Central memory CD8-positive, alpha-beta T cell (primary cell): ENCODE measurements at regions not wholly inside any gene's neighbourhood (a gene's known extent, or its start where the extent isn't known, plus 50 kb on each side); places are given as distances from the start of the nearest gene placed in this dataset.

Source experiments
- ATAC-seq: fragments of 150-1000 bp; cut with Tn5 transposase; replicated peaks from 2 replicates; pipeline ENCODE4 v1.10.0; 2022; ENCODE audit warnings: mild to moderate bottlenecking, moderate FRiP score, moderate number of reproducible peaks; ENCODE audit not compliant: poor library complexity, severe bottlenecking; ENCODE audit errors: extremely low read depth
- DNase-seq, 2 donors: peaks; one replicate each; pipeline ENCODE4 v3.0.0; 2021; ENCODE audit warnings: low spot score in 2 of 2
- H3K27ac Mint-ChIP-seq: one replicate; pipeline ENCODE4 v1.8.0; 2022; ENCODE audit warnings: low read depth, mild to moderate bottlenecking, moderate library complexity, mixed read lengths
- H3K27me3 Mint-ChIP-seq: one replicate; pipeline ENCODE4 v1.8.0; 2022; ENCODE audit warnings: mixed read lengths
- H3K36me3 Mint-ChIP-seq: one replicate; pipeline ENCODE4 v1.8.0; 2022; ENCODE audit warnings: mild to moderate bottlenecking, moderate library complexity, mixed read lengths; ENCODE audit not compliant: insufficient read depth
- H3K4me1 Mint-ChIP-seq: one replicate; pipeline ENCODE4 v1.8.0; 2022; ENCODE audit warnings: mixed read lengths
- H3K4me3 Mint-ChIP-seq: one replicate; pipeline ENCODE4 v1.8.0; 2022; ENCODE audit warnings: mild to moderate bottlenecking, moderate library complexity, mixed read lengths
- H3K9me3 Mint-ChIP-seq: one replicate; pipeline ENCODE4 v1.8.0; 2022; ENCODE audit warnings: mixed read lengths

DNA sequence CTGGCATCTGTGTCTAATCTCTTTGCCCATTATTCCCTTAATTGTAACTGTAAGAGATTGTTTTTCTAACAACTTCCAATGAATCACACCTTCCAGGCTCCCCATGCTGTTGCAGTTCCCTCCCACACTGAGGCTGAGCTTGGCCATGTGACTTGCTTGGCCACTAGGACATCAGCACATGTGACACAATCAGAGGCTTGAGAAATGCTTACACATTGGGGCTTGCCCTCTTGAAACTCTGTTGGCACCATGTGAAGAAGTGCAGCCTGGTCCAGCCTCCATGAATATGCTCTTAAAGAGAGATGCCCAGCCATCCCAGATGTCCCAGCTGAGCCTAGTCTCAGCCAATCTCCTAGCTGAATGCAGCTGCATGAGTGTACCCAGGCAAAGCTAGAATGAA is 326.8 kb upstream of the SOX2 start:
- no peaks in the 10 kb centered on the region for H3K36me3 Mint-ChIP-seq
- no peak for DNase-seq
- no peak overlapping the region for H3K4me3 Mint-ChIP-seq
- peaks cover 29% of the 10 kb centered on the region for H3K9me3 Mint-ChIP-seq
- H3K4me1 Mint-ChIP-seq, result no peaks in the 10 kb centered on the region
- no peak for ATAC-seq
- H3K27me3 Mint-ChIP-seq, result no peaks in the 10 kb centered on the region
- H3K27ac Mint-ChIP-seq, result no peak overlapping the region

DNA sequence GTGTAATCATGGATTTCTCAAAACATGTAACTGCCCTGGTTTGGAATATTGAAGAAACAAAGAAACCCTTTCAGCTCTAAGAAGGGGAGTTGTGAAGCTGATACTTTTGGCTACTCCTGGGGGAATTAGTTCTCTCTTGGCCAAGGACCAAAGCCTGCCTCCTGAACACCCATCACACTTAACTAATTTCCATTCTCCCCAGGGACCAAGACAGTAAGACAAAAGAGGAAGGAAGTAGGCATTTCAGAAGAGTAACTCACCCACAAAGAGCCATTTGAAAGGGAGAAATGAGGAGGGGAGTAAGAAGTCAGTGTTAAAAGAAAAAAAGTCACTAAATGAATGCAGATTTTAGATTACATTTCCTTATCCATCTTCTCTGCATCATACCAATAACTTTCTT is 328.0 kb upstream of the SOX2 start:
- Mint-ChIP-seq H3K4me3 (no peak overlapping the region), H3K27ac (no peak overlapping the region), H3K27me3 (no peaks in the 10 kb centered on the region), H3K36me3 (no peaks in the 10 kb centered on the region), H3K9me3 (peaks cover 29% of the 10 kb centered on the region), H3K4me1 (no peaks in the 10 kb centered on the region)
- ATAC-seq (no peak), DNase-seq (no peak)

DNA sequence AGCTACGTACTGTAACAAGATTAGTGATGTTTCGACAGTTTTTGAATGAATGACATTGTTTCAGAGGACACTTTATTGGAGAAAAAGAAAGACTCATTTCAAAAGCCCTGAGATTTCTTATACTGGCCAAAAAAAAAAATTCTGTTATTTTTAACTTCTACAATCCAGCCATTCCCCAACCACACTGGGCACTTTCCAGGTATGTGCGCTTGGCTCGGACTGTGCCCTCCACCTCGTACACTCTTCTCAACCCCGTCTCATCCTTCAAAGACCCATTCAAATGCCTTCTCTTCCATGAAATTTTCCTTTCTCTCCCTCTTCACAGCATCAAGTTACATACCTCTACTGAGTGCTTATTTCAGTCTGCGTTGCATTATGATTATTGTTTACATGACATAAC is 328.5 kb upstream of the SOX2 start:
- ATAC-seq (no peak), DNase-seq (no peak)
- Mint-ChIP-seq H3K9me3 (peaks cover 29% of the 10 kb centered on the region), H3K27ac (no peak overlapping the region), H3K36me3 (no peaks in the 10 kb centered on the region), H3K4me1 (no peaks in the 10 kb centered on the region), H3K4me3 (no peak overlapping the region), H3K27me3 (no peaks in the 10 kb centered on the region)

DNA sequence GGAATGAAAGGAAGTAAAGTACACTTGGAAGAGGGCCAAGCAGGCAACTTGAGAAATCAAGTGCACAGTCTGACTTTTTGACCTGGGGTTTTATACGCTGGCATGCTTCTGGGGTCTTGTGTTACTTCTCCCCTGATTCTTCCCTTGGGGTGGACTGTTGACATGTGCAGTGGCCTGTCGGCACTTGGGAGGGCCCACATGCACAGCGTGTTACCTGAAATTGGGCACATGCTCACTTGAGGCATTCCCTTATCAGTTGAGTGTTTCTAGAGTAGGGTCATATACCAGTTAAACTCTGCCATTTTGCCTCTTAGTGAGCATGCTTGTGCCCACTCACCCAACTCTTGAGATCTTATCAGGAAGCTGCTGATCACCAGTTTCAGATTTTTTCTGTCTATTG is 329.1 kb upstream of the SOX2 start:
- peaks cover 29% of the 10 kb centered on the region for H3K9me3 Mint-ChIP-seq
- no peak overlapping the region for H3K4me3 Mint-ChIP-seq
- no peaks in the 10 kb centered on the region for H3K36me3 Mint-ChIP-seq
- no peaks in the 10 kb centered on the region for H3K27me3 Mint-ChIP-seq
- H3K4me1 Mint-ChIP-seq, result no peaks in the 10 kb centered on the region
- no peak for ATAC-seq
- no peak overlapping the region for H3K27ac Mint-ChIP-seq
- DNase-seq, result no peak

DNA sequence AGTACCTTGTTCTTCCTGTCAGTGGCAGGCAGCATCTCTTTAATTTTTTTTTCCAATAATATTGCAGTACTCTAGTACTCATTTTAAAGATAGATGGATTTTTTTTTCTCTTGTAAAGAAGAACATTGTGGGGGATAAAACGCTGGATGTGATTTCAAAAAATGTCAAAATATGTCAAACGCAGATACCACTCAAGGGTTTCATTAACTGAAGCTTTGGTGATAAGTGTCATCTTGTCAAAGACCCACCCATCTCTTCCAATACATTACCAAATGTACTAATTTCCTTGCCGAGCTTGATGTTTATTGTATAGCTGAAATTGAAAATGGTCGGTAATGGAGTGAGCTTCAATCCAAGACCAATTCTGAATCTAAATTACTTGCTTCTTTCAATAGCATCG is 332.4 kb upstream of the SOX2 start:
- Mint-ChIP-seq H3K4me3 (no peak overlapping the region), H3K27me3 (no peaks in the 10 kb centered on the region), H3K27ac (no peak overlapping the region), H3K9me3 (peaks cover 26% of the 10 kb centered on the region), H3K36me3 (no peaks in the 10 kb centered on the region), H3K4me1 (no peaks in the 10 kb centered on the region)
- no peak for DNase-seq
- no peak for ATAC-seq

DNA sequence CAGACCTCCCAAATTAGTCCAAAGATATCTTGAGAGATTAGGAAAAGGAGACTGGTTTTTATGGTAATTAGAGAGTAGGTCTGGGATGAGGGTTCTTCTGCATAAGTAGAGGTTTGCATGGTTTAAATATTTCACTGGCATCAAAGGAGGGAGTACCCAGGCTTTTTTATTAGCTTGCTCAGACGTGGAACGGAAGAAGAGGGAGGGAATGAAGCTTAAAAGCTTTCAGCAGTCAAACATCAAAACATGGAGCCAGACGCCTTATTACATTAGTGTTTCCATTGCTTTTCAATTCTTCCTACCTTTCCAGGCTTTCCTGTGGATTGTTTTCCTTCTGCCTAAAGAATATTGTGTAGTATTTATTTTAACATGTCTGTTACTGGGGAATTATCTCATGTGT is 342.1 kb upstream of the SOX2 start:
- Mint-ChIP-seq H3K4me3 (no peak overlapping the region), H3K36me3 (no peaks in the 10 kb centered on the region), H3K4me1 (no peaks in the 10 kb centered on the region), H3K27ac (no peak overlapping the region), H3K9me3 (peaks cover 8% of the 10 kb centered on the region), H3K27me3 (no peaks in the 10 kb centered on the region)
- ATAC-seq, result no peak
- DNase-seq, result no peak

DNA sequence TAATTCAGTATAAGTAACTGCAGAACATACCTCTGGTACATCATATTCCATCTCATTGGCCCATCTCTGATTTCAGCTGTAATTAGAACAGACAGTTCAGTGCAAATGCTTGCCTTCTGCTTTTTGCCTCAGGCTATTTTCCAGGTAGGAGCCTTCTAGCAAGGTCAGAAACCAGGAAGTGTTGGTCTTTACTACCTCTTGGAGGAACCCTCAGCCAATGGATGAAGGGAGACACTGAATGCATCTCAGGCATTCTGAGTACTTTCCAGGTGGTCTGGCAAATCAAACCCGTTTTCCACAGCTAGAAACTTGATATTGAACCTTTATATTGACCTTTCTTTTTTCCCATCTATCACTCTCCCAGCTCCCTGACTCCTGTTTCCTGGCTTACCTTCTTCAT is 348.5 kb upstream of the SOX2 start:
- Mint-ChIP-seq H3K4me3 (no peak overlapping the region), H3K4me1 (no peaks in the 10 kb centered on the region), H3K27me3 (no peaks in the 10 kb centered on the region), H3K9me3 (peaks cover 29% of the 10 kb centered on the region), H3K36me3 (no peaks in the 10 kb centered on the region), H3K27ac (no peak overlapping the region)
- ATAC-seq (no peak), DNase-seq (no peak)

DNA sequence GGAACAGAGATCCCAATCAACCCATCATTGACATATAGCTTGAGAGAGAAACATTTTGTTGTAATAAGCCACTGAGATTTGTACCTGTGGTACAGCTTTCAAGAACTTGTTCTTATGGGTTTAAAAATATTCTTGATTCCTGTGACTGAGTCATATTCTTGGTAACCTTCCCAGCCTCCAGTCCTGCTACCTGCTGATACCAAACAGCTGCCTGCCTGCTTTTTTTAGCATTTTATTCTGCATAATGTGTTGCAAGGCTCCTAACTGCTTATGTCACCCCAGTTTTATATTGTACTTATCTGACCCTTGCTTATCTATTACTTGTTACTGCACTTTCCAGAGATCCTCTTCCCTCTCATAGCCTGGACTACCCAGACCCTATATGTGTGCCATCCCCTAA is 349.3 kb upstream of the SOX2 start:
- no peak for ATAC-seq
- no peaks in the 10 kb centered on the region for H3K4me1 Mint-ChIP-seq
- no peak overlapping the region for H3K27ac Mint-ChIP-seq
- peaks cover 32% of the 10 kb centered on the region for H3K9me3 Mint-ChIP-seq
- no peaks in the 10 kb centered on the region for H3K27me3 Mint-ChIP-seq
- H3K36me3 Mint-ChIP-seq, result no peaks in the 10 kb centered on the region
- DNase-seq, result no peak
- H3K4me3 Mint-ChIP-seq, result no peak overlapping the region

DNA sequence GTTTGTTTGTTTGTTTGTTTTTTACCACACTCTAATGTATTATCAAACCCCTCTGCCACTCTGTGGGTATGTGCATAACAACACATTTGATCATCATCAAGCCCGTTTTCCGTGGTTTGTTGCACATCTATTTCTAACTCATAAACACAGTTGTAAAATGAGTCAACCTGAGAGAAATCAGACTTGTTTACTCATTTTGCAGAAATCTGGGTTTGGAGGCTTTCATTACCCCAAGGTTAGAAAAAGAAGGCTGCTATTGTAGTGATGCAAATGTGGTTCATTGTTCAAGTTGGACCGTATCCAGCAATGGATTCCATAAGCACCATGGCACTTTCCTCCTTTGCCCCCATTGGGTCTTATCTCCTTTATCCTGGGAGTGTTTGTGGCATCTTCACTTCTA is 353.2 kb upstream of the SOX2 start:
- Mint-ChIP-seq H3K36me3 (no peaks in the 10 kb centered on the region), H3K4me3 (no peak overlapping the region), H3K27ac (no peak overlapping the region), H3K9me3 (peaks cover 43% of the 10 kb centered on the region), H3K27me3 (no peaks in the 10 kb centered on the region), H3K4me1 (no peaks in the 10 kb centered on the region)
- no peak for DNase-seq
- ATAC-seq, result no peak

DNA sequence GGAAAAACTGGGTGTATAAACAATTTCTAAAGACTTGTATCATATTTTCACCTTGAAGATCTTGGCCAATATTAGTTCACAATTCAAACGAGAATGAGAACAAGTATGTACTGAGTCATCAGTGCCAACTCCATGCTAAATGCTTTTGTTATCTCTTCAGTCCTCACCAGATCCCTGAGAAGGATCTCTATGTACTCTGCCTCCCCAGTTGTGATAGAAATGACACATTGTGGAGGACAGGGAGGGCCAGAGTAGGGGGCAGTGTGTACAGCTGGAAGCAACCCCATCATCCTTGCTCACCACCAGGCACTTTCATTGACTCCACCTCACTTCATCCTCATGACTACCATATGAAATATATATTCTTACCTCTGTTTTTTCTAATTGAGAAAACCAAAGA is 353.7 kb upstream of the SOX2 start:
- peaks cover 39% of the 10 kb centered on the region for H3K9me3 Mint-ChIP-seq
- ATAC-seq (no peak), DNase-seq (no peak)
- no peaks in the 10 kb centered on the region for H3K36me3 Mint-ChIP-seq
- no peak overlapping the region for H3K4me3 Mint-ChIP-seq
- H3K4me1 Mint-ChIP-seq, result no peaks in the 10 kb centered on the region
- no peak overlapping the region for H3K27ac Mint-ChIP-seq
- no peaks in the 10 kb centered on the region for H3K27me3 Mint-ChIP-seq

DNA sequence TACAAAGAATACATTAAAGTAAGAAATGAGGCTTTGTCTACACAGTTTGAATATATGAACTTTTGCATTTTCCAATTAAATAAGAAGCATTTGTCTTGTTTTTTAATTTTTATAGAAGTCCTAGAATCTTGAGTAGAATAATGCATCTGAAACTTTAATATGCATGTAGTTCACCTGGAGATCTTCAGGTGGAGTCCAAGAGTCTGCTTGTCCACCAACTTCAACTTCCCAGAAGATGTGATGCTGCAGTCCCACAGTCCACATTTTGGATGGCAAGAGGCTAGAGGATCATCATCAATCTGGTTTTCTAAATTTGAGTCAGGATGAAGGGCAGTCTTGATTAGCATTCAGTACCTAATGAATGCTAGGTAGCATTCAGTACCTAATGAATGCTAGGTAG is 357.6 kb upstream of the SOX2 start:
- H3K27ac Mint-ChIP-seq, result no peak overlapping the region
- ATAC-seq, result no peak

DNA sequence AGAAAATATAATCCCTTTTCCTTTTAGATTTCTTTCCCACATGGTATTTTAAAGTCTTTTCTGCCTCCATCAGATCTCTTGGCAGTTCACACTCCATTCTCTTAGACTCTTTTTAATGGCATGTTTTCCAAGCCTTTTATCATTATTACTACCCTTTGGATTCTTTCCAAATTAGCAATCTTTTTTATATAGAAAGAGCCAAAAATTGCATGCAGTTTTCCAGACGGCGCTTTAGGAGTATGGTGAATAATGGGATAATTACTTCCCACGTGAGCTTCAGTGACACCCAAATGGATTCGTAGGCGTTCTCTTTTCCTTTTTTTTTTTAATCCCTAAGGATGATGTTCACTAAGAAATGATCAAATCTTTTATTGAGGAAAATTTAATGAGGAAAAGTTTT is 354.8 kb upstream of the DNAJC19 start:
- Mint-ChIP-seq H3K27me3 (no peaks in the 10 kb centered on the region), H3K27ac (no peak overlapping the region), H3K4me1 (no peaks in the 10 kb centered on the region), H3K9me3 (peaks cover 9% of the 10 kb centered on the region), H3K36me3 (peaks cover 1% of the 10 kb centered on the region), H3K4me3 (no peak overlapping the region)
- ATAC-seq (no peak), DNase-seq (no peak)

More for the DNA sequence above, 357.6 kb upstream of the SOX2 start:
- DNase-seq, result no peak
- H3K27me3 Mint-ChIP-seq, result no peaks in the 10 kb centered on the region
- H3K9me3 Mint-ChIP-seq, result peaks cover 18% of the 10 kb centered on the region
- H3K4me3 Mint-ChIP-seq, result no peak overlapping the region
- no peaks in the 10 kb centered on the region for H3K36me3 Mint-ChIP-seq
- no peaks in the 10 kb centered on the region for H3K4me1 Mint-ChIP-seq

DNA sequence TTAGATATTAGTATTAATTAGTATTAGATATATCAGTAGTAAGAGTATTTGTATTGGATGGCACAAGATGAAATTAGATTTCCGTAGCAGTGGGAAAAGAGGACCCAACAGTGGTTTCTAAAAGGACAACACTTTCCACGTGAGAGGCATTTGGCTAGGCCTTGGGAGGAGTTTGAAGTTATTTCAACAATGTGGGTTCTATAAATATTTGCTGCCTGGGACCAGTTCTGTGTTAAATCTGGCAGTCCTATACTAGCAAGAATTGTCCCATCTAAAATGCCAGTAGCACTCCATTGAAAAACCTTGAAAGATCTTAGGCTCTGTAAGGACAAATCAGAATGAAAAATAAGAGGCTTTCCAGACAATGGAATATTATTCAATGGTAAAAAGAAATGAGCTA is 347.1 kb upstream of the DNAJC19 start:
- H3K9me3 Mint-ChIP-seq, result peaks cover 12% of the 10 kb centered on the region
- DNase-seq, result no peak
- no peak overlapping the region for H3K27ac Mint-ChIP-seq
- no peaks in the 10 kb centered on the region for H3K36me3 Mint-ChIP-seq
- H3K27me3 Mint-ChIP-seq, result no peaks in the 10 kb centered on the region
- no peak overlapping the region for H3K4me3 Mint-ChIP-seq
- no peak for ATAC-seq
- no peaks in the 10 kb centered on the region for H3K4me1 Mint-ChIP-seq

DNA sequence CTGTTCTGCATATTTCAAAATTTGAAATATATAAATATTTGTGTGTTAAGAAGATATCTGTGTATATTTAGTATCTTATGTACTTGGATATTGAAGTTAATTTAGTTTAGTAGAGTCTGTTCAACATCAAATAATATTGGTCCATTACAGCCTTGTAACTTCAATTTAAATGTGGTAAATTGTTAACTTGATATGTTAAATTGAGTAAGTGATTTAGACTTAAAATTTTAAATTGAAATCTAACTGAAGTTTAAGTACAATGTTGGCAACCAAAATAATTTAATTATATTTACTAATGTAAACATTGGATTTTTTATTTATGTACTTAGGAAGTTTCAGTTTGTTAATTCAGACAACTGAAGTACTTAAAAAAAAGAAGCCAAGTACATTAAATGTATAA is 343.9 kb upstream of the DNAJC19 start:
- DNase-seq (no peak), ATAC-seq (no peak)
- Mint-ChIP-seq H3K27ac (no peak overlapping the region), H3K4me1 (no peaks in the 10 kb centered on the region), H3K27me3 (no peaks in the 10 kb centered on the region), H3K9me3 (peaks cover 12% of the 10 kb centered on the region), H3K36me3 (no peaks in the 10 kb centered on the region), H3K4me3 (no peak overlapping the region)
